ENCODE measurements at regions not wholly inside any gene's neighbourhood (a gene's known extent, or its start where the extent isn't known, plus 50 kb on each side); places are given as distances from the start of the nearest gene placed in this dataset.

DNA sequence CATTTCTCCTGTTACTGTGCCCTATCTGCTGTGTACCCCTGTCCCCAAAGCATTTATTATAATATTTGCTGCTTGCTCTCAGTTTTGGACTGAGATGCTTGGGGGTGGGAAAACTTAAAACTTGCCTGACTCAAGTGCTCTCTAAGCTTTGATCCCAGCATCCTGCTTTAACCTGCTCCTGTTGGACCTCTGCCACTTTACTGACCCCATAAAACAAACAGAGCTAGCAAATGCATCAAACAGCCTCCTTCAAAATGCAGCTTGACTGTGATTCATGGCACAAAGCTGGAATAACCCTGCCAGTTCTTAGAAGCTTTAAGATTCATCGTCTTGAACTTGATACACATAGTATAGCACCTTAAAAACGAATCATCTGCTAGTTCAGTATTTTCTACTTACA is 212.5 kb downstream of the DEPDC1B start:
- no peaks in the 10 kb centered on the region for H3K27me3 Mint-ChIP-seq (ENCODE audit: low read depth)
- Histone ChIP-seq H4K20me1 (ENCODE audit: control insufficient read depth, insufficient read depth, insufficient read length) (no peaks in the 10 kb centered on the region), H3K4ac (ENCODE audit: low read depth, low read length) (no peak overlapping the region), H2AFZ (ENCODE audit: low read length) (no peak overlapping the region), H3K27ac (ENCODE audit: insufficient read length, low read depth, low read length) (no peak overlapping the region), H4K8ac (replicated peaks; ENCODE audit: insufficient read length, low read depth, low read length) (no peak overlapping the region), H2BK12ac (ENCODE audit: insufficient read length, low read depth, low read length) (no peak overlapping the region), H2BK15ac (ENCODE audit: low read depth, low read length) (no peak overlapping the region), H3T11ph (ENCODE audit: low read length) (no peak overlapping the region), H3K27me3 (ENCODE audit: insufficient read depth, low read length) (no peaks in the 10 kb centered on the region), H3K23ac (ENCODE audit: insufficient read length, low read depth, low read length) (no peak overlapping the region), H3K4me2 (ENCODE audit: insufficient read depth, insufficient read length, low read length) (no peak overlapping the region), H3K79me1 (ENCODE audit: insufficient read depth, low read depth, low read length, poor library complexity, severe bottlenecking) (no peaks in the 10 kb centered on the region), H3K14ac (ENCODE audit: insufficient read depth, low read length) (no peak overlapping the region), H3K9me3 (ENCODE audit: control insufficient read depth, low read depth, low read length) (no peaks in the 10 kb centered on the region), H3K56ac (ENCODE audit: insufficient read length, low read depth, low read length) (no peak overlapping the region), H3K9ac (ENCODE audit: extremely low read depth, insufficient read length, low read length) (no peak overlapping the region), H2AK5ac (ENCODE audit: insufficient read length, low read length) (no peak overlapping the region), H4K5ac (ENCODE audit: insufficient read length, low read depth, low read length) (no peak overlapping the region), H3K18ac (ENCODE audit: insufficient read length, low read depth, low read length) (no peak overlapping the region), H3K23me2 (ENCODE audit: insufficient read length, low read depth, low read length, poor library complexity, severe bottlenecking) (no peaks in the 10 kb centered on the region), H3K79me2 (ENCODE audit: insufficient read depth, low read length) (no peaks in the 10 kb centered on the region), H2BK5ac (ENCODE audit: insufficient read length, low read length) (no peak overlapping the region), H4K91ac (ENCODE audit: insufficient read length, low read depth, low read length) (no peak overlapping the region), H2BK120ac (ENCODE audit: low read depth, low read length, poor library complexity, severe bottlenecking) (no peak overlapping the region), H3K4me1 (ENCODE audit: insufficient read depth, low read length) (no peaks in the 10 kb centered on the region), H2BK20ac (ENCODE audit: low read depth, low read length, poor library complexity, severe bottlenecking) (no peak overlapping the region)
- peak overlapping the region in 1 of 3 experiments; percentile 34; a peak in 1 of 7 replicates for H3K27ac Mint-ChIP-seq
- H3K4me3 Mint-ChIP-seq = no peak overlapping the region
- no peaks in the 10 kb centered on the region for H3K9me3 Mint-ChIP-seq
- no peak for DNase-seq
- TF ChIP-seq CTCF (conservative IDR thresholded peaks at IDR 0.05) = no peak
- no peaks in the 10 kb centered on the region for H3K36me3 Mint-ChIP-seq (ENCODE audit: insufficient read depth in 1 of 3, low read depth in 3 of 3)
- no CpG with 5 or more reads among the region's 2 CpGs for WGBS (ENCODE audit: extremely low coverage, insufficient read length, low lambda C conversion rate)
- no peaks in the 10 kb centered on the region for H3K4me1 Mint-ChIP-seq

Data from H9 (cell line).